ENCODE measurements at regions not wholly inside any gene's neighbourhood (a gene's known extent, or its start where the extent isn't known, plus 50 kb on each side); places are given as distances from the start of the nearest gene placed in this dataset.
"Not testable (repeated sequence)": the region's sequence is repeated elsewhere in the genome, so short reads cannot be mapped to it uniquely, and the experiment has no call there.

- DNase-seq (ENCODE audit: low spot score) = no peak
- in situ Hi-C loops (cut with HindIII; ENCODE audit: low sequenced_read_pairs) = no loop called here
Observed at GRCh38 chr14:43410631-43411030, 1096.5 kb downstream of the FSCB start.

DNA sequence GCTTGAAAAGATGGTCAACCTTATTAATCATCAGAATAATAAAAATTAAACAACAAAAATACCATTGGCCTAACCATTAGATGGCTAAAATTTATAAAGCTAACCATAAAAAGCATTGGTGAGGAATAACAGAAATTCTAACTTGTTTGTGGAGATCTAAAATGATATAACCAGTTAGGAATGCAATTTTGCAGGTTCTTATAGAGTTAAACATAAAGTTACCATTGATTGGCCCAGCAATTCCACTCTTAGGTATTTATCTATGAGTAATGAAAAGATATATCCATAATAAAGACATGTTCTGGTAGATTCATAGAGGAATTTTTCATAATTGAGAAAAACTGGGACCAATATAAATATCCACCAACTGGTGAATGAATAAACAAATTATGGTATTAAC is 1098.6 kb downstream of the FSCB start:
- in situ Hi-C loops (cut with HindIII; ENCODE audit: low sequenced_read_pairs) = no loop called here
- DNase-seq (ENCODE audit: low spot score) = no peak

- in situ Hi-C loops (cut with HindIII; ENCODE audit: low sequenced_read_pairs) = no loop called here
- no peak for DNase-seq (ENCODE audit: low spot score)
Observed at GRCh38 chr14:43407706-43408105, 1099.4 kb downstream of the FSCB start.

DNA sequence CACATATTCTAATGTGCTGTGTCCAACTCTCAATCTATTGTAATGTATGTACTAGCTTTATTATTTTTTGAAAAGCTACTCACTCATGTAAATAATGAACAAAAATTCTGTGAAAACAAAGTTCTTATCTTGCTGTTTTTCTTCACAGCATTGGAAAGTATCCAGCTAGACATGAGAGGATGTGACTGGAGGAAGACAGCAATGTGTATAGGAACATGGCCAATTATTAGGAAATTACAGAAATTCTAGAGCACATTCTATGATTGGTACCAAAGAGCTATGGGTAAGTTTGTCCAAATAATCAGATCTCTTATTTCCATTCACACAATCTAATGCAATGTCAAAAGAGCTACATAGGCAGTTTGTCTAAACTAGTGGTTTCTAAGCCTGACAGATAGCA is 1100.2 kb downstream of the FSCB start:
- in situ Hi-C loops (cut with HindIII; ENCODE audit: low sequenced_read_pairs) = no loop called here
- DNase-seq (ENCODE audit: low spot score) = no peak

DNA sequence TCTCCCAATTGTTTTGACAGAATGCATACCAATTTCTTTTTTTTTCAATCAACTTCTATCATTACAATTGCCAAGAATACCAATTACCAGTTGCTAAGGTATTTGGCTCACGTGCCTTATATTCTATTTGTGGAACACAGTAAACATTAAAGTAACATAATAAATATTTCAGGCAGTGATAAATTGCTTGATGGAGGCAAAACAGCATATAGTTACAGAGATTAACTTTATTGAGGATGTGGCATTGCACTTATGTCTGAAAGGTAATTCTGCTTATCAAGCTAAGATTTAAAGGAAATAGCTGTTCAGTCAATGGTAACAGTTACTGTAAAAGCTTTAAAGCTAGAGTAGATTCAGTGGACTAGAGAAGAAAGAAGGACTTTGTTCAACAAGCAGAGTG is 1107.8 kb downstream of the FSCB start:
- DNase-seq (ENCODE audit: low spot score) = no peak
- in situ Hi-C loops (cut with HindIII; ENCODE audit: low sequenced_read_pairs) = no loop called here

- in situ Hi-C loops (cut with HindIII; ENCODE audit: low sequenced_read_pairs); DNase-seq (ENCODE audit: low spot score): not testable (repeated sequence)
Observed at GRCh38 chr14:43370565-43370896, 1136.6 kb downstream of the FSCB start.

- DNase-seq (ENCODE audit: low spot score) = no peak
- in situ Hi-C loops (cut with HindIII; ENCODE audit: low sequenced_read_pairs) = no loop called here
Observed at GRCh38 chr14:43369710-43370564, 1137.1 kb downstream of the FSCB start.

- DNase-seq (ENCODE audit: low spot score) = no peak
- in situ Hi-C loops (cut with HindIII; ENCODE audit: low sequenced_read_pairs) = no loop called here
Observed at GRCh38 chr14:43362586-43362985, 1144.5 kb downstream of the FSCB start.

GRCh38 chr14:43361751-43362150 is 1145.3 kb downstream of the FSCB start:
- no peak for DNase-seq (ENCODE audit: low spot score)
- in situ Hi-C loops (cut with HindIII; ENCODE audit: low sequenced_read_pairs) = no loop called here

DNA sequence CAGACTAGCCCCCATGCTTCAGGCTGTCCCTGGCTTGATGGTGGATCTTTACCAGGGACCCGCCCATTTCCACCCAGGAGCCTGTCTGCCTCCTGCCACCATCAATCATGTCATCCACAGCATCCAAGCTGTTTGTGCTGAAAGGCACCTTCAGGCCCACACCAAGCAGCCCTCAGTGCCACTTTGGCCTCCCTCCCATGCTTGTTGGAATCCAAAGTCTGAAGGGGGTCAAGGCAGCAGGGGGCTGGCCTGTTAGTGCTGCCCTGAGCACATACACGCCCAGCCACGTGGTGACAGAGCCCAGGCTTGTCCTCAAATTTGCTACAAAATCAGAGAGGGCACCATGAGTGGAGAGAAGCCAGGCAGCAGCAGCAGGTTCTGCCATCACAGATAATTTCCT is 1146.8 kb downstream of the FSCB start:
- in situ Hi-C loops (cut with HindIII; ENCODE audit: low sequenced_read_pairs) = no loop called here
- no peak for DNase-seq (ENCODE audit: low spot score)

- no peak for DNase-seq (ENCODE audit: low spot score)
- in situ Hi-C loops (cut with HindIII; ENCODE audit: low sequenced_read_pairs) = no loop called here
Observed at GRCh38 chr14:43359317-43359716, 1147.8 kb downstream of the FSCB start.

DNA sequence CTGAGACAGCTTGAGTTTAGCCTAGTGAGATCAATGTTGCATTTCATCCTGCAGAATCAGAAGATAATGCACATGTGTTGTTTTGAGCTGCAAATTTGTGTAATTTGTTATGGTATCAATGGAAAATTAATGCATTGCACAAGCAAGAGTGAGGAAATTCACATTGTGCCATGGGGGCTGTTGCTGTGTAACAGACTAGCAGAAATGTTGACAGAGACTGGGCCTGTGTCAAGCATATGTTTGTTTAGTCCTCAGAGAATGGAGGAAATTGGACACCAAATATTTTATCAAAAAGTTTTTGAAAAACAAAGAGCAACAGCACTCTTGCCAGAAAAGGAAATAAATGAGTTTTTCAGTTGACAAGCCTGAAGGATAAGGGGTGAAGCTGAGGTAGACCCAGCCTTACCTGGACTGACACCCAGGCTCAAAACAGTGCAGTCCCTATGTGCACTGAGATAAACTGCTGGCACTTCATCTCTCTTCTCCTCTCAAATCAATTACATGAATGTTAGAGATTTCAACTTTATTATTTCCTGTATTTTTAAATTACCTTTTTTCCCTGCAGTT is 1150.0 kb downstream of the FSCB start:
- DNase-seq (ENCODE audit: low spot score) = no peak
- in situ Hi-C loops (cut with HindIII; ENCODE audit: low sequenced_read_pairs) = no loop called here

DNA sequence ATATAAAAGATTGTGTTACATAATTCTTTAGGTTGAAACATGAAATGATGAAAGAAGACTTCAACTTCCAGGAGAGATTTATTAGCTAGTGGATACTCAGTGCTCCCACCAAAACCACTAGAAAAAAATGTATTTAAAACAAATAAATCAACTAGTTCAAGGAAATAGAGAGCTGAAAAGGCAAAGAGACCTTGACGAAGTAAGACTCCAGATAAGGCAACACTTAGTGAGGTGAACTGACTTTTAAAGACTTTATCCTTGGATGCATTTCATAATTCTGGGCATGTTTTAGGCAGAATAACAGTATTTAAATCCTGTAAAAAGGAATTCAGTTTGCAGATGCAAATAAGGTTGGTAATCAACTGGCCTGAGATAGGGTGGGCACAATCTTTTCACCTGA is 1150.7 kb downstream of the FSCB start:
- DNase-seq (ENCODE audit: low spot score) = no peak
- in situ Hi-C loops (cut with HindIII; ENCODE audit: low sequenced_read_pairs) = no loop called here

GRCh38 chr14:43341921-43342320 is 1165.2 kb downstream of the FSCB start:
- no peak for DNase-seq (ENCODE audit: low spot score)
- in situ Hi-C loops (cut with HindIII; ENCODE audit: low sequenced_read_pairs) = no loop called here

GRCh38 chr14:43338713-43339112 is 1168.4 kb downstream of the FSCB start:
- in situ Hi-C loops (cut with HindIII; ENCODE audit: low sequenced_read_pairs) = no loop called here

DNA sequence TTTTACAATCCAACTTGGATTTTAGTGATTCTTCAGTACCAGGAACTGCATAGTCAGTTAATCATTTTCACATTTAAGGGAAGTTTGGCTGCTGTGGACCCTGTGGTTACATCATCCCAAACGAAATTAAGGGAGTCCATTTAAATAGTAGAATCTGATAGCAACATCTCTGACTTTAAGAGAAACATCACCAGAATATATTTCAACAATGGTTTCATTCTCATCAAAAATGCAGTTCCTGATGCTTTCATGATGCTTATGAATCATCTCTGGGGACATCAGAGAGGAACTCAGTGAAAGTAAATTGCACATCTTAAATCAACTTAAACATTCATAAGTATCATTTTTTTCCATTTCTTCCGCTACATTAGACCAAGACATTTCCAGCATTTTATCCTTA is 1170.7 kb downstream of the FSCB start:
- no peak for DNase-seq (ENCODE audit: low spot score)
- in situ Hi-C loops (cut with HindIII; ENCODE audit: low sequenced_read_pairs) = no loop called here

More at GRCh38 chr14:43338713-43339112, 1168.4 kb downstream of the FSCB start:
- no peak for DNase-seq (ENCODE audit: low spot score)

- DNase-seq (ENCODE audit: low spot score); in situ Hi-C loops (cut with HindIII; ENCODE audit: low sequenced_read_pairs): not testable (repeated sequence)
Observed at GRCh38 chr14:43326501-43327407, 1180.3 kb downstream of the FSCB start.

DNA sequence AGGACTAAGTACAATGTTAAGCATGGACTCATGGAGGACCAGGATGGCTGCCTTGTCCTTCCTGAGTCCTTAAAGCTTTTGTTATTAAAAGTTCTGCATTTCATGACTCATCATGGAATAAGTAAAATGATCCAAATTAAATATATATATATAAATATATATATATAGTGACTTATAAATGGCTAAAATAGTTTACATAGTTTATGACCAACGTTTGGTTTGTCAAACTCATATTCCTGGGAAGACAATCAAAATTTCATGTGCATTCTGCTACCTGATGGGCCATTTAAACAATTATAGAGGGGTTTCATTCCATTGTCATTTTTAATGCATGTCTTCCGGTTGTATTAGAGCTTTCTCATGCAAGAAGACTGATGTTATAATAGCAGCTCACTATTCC is 1190.7 kb downstream of the FSCB start:
- in situ Hi-C loops (cut with HindIII; ENCODE audit: low sequenced_read_pairs) = no loop called here
- no peak for DNase-seq (ENCODE audit: low spot score)

DNA sequence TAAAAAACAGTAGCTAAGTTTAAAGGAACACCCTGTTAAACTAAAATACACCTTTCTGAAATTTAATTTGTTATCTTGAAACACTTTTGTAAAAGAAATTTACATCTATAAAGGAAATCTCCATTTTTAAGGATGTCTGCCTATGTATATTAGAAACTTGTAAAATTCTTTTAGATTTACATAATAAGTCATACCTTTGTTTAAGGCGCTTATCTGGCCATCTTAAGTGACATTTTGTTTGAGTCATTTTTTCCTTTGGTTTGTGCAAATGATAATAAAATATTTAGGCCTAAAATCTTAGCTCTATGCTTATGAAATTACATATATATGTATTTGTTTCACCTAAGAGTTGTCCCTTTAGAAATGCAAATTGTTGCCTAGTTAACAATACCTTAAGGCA is 1193.4 kb downstream of the FSCB start:
- no peak for DNase-seq (ENCODE audit: low spot score)
- in situ Hi-C loops (cut with HindIII; ENCODE audit: low sequenced_read_pairs) = no loop called here

Measured in G401 (cell line).